ENCODE measurements at regions not wholly inside any gene's neighbourhood (a gene's known extent, or its start where the extent isn't known, plus 50 kb on each side); places are given as distances from the start of the nearest gene placed in this dataset.
"Not testable (repeated sequence)": the region's sequence is repeated elsewhere in the genome, so short reads cannot be mapped to it uniquely, and the experiment has no call there.

DNA sequence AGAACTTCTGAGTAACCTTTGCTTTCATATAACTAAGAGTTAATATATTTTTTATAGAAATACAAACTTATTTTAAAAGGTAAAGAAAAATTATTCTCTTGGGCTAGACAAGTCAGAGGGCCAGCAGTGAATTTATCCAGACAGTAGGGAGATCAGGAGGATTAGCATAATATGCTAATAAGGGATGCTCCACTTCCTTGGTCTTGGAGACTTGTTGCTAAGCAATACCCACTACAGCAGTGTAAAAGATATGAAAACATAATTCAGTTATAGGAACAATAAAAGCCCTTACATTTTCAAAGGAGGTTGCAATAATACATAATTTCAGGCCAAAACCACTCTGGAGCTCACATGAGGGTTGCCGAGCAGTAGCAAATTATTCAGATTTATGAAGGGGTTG is 615.6 kb downstream of the KCNH5 start:
- no peak for DNase-seq

DNA sequence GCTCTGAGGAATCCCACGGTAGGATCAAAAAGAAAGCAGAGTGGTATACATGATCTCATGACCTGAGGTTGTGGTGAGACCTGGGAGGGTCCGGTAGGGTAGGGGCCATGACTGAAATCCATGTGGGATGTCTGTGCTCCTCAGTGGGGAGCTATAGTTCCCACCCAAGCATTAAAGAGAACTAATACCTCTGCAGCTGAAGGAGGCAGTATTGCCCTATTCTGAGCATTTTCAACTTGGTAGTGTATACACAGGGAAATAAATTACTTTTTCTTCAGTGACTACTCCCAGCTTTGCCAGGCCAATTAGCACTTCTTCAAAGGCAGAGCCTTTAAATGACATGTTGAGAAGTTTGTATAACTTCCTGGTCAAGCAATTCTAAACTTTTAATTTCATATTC is 613.8 kb downstream of the KCNH5 start:
- DNase-seq, result no peak

DNA sequence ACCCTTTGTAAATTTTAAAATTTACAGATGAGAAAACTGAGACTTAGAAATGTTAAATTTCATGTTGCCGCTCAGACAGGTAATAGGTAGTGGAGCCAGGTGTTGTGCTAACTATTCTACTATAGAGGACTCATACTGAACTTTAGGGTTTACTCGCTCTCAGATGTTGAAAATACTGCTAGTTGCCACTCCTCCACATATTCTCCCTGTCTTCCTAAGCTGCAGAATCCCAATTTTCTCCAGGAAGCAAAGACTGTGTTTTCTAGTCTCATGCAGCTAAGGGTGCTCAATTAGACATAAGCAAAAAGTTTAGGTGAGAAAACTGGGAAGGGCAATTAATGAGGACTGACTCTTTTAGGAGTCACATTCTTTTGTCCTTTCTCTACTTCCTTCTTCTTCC is 612.3 kb downstream of the KCNH5 start:
- no peak for DNase-seq

DNA sequence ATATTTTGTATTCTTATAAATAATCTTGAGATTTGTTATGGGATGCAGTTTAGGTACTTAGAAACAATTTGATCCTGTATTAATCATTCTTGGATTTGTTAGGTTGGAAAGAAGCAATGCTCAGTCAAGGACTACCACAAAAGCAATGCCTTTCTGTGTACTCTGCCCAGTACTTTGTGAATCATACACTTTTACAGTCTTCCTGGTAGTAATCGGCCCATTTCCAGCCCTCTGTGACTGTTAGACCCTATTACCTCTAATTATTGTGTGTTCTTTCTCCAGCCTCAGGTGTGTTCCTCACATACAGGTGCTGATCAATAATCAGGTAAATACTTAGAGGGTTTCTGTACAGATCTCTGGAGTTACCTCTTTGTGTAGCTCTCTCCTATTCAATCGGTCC is 609.0 kb downstream of the KCNH5 start:
- no peak for DNase-seq

DNA sequence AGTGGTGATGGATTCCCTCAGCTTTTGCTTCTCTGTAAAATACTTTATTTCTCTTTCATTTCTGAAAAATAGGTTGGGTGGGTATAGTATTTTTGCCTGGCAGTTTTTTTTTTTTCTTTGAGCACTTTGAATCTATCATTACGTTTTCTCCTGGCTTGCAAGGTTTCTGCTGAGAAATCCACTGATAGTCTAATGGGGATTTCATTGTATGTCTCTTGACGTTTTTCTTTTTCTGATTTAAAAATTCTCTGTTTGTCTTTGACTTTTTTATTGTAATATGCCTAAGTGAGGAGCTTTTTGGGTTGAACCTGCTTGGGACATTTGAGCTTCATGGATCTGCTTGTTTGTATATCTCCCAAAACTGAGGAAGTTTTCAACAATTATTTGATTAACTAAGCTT is 606.0 kb downstream of the KCNH5 start:
- no peak for DNase-seq

DNA sequence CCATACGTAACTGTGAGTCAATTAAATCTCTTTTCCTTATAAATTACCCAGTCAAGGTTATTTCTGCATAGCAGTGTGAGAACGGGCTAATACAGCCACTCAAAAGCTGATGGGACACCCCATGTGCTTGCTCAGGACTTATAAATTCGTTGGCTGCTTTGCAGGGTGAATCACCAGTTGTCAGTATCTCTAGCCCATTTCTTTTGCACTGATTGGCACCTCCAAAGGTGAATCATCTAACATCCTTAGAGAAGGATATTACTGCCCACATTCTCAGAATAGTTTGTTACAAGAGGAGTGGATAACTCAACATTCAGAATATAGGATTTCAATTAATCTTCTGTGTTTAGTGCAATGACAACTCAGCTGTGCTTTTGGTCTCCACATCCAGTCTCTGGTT is 601.5 kb downstream of the KCNH5 start:
- DNase-seq, result no peak

DNA sequence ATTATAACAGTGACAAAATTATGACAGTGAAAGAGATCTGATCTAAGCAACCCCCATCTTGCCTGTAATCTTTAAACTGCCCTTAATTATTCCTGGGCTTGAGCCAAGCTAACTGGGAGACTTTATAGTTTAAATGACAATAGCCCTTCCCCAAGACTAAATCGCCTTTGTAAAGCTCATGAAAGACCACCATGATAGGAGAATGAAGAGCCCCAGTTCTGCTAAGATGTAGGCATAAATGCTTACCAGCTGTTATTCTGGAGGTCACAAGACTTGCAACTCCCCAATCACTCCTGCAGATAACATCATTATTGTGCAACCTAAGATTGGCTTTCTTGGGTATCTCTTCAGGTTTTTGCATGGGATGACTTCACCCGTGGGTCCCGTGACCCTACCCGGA is 599.7 kb downstream of the KCNH5 start:
- DNase-seq, result no peak

DNA sequence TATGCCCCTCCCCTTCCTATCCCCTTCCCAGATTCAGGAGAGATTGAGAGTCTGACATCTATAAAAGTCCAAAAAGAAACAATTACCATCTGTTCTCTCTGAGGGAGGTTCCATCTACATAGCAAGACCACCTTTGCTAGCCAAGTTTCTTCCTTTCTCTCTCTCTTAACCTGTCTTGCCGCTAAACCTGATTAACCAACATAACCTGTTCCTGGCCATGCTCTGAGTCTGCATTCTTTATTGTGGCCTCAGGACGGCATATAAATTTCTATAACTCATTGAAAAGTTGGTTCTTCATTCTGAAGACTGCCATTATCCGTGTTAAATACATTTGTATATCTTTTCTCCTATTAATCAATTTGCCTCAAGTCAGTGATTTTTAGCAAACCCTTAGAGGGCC is 594.0 kb downstream of the KCNH5 start:
- no peak for DNase-seq

DNA sequence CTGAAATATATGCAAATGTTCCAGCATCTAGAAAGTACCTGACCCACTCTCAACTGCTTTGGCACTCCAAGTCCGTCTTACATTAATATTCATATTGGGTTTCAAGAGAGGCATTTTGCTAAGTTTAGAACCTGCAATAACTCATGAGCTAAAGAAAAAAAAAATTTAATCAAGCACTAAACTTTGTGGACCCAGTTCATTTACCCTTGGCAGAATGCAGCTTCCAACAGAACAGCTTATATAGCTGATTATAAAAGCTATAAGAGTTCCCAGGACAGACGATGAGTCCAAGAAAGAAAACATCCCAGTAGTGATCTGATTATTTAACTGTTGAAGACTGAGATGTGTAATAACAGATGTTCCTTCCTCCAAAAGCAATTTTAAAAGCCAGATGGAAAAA is 592.0 kb downstream of the KCNH5 start:
- no peak for DNase-seq

DNA sequence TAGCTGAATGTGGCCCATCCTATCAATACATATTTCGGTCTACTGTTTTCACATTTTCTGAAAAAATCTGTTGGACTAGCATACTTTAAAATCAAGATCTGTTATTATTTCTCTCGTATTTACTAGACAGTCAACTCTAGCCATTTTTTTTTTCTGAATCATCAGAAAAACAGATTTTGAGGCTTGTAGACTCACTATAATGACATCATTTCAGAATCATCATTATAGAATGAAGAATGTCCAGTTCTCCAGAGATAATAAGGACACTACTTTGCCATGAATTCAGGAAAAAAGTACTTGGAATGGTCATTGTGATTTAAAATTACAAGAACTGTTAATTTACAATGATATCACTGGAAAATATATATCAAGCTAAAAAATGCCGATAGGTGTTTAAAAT is 589.8 kb downstream of the KCNH5 start:
- no peak for DNase-seq

DNA sequence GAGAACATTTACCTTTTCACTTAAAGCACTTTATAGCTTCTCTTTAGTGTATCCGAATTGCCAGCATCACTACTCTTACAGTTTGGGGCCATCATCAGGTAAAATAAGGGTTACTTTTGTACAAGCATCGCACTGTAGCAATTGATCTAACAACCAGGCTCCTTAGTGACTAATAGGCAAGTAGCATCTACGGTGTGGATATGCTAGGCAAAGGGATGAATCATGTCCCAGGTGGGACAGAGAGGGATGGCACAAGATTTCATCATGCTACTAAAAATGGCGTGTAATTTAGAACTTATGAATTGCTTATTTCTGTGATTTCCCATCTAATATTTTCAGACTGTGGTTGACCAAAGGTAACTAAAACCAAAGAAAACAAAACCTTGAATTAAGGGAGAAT is 582.3 kb downstream of the KCNH5 start:
- DNase-seq, result no peak

DNA sequence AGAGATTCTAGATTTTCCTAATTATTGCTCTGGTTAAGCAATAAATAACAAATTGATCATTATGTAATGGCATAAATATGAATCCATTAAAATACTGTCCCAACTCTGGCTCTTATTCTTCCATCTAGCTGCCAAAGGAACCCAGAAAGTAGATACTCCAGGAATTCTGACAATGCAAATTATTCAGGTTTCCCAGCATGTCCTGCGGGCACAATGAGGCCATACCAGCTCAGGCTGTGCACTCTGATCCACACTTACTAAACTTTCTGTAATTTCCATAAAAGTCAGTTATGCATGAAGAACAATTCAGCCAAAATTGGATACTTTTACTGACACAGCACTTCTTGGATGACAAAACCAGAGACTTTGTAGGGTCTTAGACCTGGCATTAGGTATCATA is 576.3 kb downstream of the KCNH5 start:
- DNase-seq, result no peak

DNA sequence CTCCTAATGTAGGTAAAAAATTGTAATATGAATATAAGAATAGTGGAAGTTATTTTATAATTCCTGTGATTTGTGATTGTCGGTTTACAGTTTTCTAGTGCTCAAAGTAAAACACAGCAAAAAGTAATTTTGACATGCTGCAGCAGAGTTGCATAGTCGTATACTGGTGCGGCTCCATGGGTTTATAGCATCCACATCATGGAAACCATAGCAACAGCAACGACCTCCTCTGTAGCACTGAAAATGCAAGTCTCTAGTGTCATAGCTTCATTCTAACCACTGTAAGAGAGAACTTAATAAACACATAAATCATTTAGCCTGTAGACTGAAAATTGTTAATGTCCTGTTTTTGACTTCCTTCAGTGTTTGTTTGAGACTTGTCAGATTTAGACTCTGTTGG is 574.3 kb downstream of the KCNH5 start:
- DNase-seq, result no peak

DNA sequence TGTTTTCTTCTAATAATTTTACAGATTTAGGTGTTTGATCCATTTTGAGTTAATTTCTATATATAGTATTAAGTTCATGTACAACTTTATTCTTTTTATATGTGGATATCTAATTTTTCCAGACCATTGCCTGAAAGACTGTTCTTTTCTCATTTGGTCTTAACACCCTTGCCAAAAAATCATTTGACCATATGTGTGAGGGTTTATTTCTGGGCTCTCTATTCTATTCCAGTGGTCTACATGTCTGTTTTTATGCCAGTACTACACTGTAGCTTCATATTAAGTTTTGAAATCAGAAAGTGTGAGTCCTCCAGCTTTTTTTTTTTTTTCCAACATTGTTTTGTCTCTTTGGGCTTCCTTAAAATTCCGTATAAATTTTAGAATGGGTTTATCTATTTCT is 554.1 kb downstream of the KCNH5 start:
- DNase-seq, result no peak

DNA sequence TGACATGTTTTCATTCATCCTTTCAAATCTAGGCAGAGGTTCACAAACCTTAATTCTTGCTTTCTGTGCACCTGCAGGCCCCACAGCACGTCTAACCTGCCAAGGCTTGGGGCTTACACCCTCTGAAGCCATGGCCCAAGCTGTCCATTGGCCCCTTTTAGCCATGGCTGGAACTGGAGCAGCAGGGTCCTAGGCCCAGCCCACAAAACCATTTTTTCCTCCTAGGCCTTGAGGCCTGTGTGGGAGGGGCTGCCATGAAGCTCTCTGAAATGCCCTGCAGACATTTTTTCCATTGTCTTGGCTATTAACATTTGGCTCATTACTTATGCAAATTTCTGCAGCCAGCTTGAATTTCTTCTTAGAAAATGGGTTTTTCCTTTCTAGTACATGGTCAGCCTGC is 547.5 kb downstream of the KCNH5 start:
- no peak for DNase-seq

DNA sequence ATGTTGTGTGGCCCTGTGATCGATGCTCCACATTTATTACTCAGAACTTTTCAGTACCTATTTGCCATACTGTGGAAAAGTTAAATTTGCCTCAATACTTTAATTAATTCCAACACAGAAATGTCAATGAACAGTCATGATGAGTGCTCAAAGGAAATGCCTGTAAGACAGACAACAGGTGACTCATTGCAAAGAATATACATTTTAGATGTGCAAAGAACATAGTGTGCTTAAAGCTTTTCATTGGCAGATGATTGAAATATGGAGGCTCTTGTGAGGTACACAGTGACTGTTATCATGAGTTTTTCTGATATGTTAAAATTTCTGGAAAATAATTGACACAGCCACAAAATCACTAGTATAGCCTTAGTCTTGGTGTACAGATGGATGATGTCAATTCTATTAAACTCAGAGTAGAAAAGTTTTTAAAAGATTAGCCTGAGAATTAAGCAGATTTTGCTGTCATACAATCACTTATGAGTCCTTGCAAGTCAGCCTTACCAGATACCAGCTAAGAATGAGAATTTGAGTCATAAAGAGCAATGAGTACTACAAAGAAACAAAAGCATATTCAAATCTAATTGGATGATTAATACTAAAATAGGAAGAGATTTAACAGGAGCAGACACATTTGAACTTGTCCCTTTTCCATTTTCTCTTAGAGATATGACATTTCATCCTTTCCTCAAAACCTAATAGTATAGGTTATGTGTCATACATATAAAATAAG is 544.1 kb downstream of the KCNH5 start:
- DNase-seq, result no peak

DNA sequence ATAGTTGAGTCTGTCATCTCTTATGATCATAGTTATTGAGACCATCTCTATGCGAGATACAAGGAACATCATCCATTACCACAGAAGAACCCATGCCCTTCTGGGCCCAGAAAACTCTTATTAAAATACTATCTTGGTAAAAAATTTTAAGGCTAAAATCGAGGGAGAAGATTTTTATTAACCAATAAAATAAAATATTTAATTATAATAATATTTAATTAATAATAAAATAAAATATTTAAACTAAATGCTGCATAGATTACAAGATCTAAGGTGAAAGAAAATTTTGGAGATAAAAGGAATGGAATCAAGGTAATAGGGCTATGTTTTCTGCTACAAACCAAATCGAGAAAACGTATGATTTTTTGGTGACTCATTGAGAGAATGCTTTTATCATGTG is 540.2 kb downstream of the KCNH5 start:
- no peak for DNase-seq

DNA sequence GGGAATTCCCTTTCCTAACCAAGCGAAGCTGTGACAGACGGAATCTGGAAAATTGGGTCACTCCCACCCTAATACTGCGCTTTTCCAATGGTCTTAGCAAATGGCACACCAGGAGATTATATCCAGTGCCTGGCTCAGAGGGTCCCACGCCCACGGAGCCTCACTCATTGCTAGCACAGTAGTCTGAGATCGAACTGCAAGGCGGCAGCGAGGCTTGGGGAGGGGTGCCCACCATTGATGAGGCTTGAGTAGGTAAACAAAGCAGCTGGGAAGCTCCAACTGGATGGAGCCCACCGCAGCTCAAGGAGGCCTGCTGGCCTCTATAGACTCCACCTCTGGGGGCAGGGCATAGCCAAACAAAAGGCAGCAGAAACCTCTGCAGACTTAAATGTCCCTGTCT is 523.9 kb downstream of the KCNH5 start:
- not testable (repeated sequence) for DNase-seq

DNA sequence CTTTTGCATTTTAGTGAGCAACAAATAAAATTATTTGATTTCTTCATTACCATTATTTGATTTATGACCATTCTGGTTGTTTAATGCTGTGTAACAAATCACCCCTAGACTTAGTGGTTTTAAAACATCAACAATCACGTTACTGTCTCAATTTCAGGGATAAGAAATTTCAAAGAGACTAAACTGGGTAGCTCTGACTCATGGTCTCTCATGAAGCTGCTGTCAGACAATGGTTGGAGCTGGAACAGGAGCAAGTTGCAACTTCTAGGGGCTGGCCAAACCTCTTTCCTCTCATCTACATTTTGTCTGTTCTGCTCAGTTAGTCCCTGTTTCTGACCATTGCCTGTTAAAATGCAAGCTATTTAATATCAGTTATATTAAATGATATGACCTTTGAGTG is 517.0 kb downstream of the KCNH5 start:
- DNase-seq, result no peak

DNA sequence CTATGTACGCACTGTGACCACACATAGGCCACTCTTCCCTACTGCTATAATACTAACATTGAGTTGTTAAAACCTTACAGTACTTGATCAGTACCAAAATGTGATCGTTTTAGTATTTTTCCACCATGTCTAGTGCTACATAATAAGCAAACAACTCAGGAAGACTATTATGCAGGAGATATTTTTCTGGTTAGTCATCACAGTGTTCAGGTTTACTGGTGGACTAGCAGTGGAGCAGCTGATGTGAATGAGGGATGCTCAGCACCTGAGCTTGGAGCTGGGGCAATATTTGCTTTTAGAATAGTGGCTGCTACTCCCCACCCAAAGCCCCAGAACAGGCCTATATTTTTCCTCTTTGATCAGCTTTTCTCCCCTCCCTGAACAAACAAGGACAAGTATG is 513.1 kb downstream of the KCNH5 start:
- no peak for DNase-seq

DNA sequence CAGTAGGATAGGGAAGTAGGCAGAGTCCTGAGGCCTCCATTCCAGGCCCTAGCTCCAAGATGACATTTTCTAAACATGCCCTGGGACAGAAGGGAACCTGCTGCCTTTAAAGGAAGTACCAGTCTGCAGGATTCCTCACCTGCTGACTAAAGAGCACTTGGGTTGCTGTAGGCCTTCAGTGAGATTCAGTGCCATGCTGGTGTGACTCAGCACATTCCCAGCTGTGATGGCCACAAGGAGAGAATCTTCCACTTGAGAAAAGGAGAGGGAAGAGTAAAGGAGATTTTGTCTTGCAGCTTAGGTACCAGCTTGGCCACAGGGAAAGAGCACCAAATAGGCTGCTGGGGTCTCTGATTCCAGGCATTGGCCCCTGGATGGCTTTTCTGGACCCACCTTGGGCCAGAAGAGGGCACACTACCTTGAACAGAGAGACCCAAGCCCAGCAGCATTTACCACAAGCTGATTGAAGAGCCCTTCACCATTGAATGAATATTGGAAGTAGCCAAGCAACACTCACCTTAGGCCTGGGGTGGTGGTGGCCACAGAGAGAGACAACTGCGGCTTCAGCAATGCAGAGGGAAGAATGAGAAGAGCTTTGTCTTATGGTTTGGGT is 498.3 kb downstream of the KCNH5 start:
- no peak for DNase-seq

DNA sequence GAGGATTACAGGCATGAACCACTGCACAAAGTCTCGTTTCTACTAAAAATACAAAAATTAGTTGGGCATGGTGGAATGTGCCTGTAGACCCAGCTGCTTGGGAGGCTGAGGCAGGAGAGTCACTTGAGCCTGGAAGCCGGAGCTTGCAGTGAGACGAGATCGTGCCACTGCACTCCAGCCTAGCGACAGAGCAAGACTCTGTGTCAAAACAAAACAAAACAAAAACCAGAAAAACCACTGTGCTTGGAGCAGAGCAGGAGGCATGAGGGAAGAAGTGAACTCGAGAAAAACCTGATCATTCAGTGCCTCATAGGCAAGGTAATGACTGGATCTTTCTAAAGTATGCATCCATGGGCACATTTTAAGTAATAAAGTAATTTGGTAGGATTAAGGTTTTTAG is 487.8 kb downstream of the KCNH5 start:
- no peak for DNase-seq

DNA sequence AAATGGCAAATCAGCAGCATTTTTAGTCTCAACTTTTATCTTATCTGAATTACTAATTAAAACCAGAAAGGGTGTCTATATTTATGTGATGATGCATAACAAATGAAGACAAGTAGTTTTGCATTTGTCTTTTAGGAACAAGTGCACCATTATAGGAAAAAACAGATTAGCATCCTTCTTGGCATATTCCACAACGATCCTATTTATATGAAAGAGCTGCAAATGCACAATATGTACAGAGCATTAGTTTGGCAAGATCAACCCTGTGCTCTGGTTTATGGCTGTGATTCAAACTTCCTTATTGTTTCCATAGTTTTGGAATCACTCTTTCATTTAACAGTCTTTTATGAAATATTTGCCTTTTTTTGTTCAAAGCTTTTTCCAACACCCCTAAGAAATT is 486.8 kb downstream of the KCNH5 start:
- DNase-seq, result no peak

DNA sequence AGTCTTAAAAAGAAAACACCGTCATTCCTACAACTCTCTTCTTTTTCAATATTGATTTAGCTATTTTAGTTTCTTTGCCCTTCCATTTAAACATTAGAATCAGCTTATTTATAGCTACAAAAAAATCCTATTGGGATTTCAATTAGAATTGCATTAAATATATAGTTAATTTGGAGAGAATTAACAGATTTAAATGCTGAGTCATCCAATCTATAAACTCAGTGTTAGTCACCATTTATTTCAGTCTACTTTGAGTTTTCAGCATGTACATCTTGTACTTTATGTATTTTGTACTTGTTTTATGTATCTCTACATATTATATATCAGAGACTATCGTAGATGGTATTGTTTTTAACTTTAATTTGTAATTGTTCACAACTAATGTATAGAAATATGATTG is 460.0 kb downstream of the KCNH5 start:
- DNase-seq, result no peak

DNA sequence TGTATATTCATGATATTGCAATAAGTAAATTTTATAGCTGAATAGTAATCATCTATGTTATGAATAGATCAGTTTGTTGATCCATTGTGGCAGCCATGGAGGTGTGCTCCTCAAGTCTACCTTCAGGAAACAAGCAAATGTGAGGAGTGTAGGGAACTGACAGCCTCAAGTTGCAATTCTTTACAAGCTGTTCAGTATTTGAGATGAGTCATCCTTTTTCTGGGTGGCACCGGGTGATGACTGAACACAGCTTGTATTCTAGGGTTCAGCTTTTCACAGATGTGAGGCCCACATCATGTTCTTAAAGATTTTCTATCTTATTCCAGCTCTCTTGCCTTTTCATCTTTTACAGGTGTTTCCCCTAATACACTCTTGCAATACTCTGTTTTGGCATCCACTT is 452.4 kb downstream of the KCNH5 start:
- DNase-seq, result no peak
